NB4 (cell line): ENCODE measurements at regions not wholly inside any gene's neighbourhood (a gene's known extent, or its start where the extent isn't known, plus 50 kb on each side); places are given as distances from the start of the nearest gene placed in this dataset.
"Not testable (repeated sequence)": the region's sequence is repeated elsewhere in the genome, so short reads cannot be mapped to it uniquely, and the experiment has no call there.

Experiments
- DNase-seq: peaks from one replicate; pipeline ENCODE4 v3.0.0; 2010; ENCODE audit warnings: low read depth
- H3K4me3 ChIP-seq: one replicate; pipeline ENCODE4 v1.5.1; 2011; ENCODE audit warnings: mild to moderate bottlenecking, low read depth, low read length, moderate library complexity
- MYC ChIP-seq: IDR thresholded peaks from 2 replicates; pipeline ENCODE4 v1.6.1; 2011; ENCODE audit warnings: low read depth, low read length
- POLR2A ChIP-seq: IDR thresholded peaks from 2 replicates; pipeline ENCODE4 v1.6.1; 2011; ENCODE audit warnings: mild to moderate bottlenecking; ENCODE audit not compliant: insufficient read length; ENCODE audit errors: extremely low read depth
- TF ChIP-seq, protein P1 (sequence below): IDR thresholded peaks from one replicate; pipeline ENCODE4 v1.5.1; 2012; ENCODE audit warnings: low read depth, low read length
- TF ChIP-seq, protein P2 (sequence below): IDR thresholded peaks from 2 replicates; pipeline ENCODE4 v1.6.1; 2011; ENCODE audit warnings: low read depth, low read length

DNA sequence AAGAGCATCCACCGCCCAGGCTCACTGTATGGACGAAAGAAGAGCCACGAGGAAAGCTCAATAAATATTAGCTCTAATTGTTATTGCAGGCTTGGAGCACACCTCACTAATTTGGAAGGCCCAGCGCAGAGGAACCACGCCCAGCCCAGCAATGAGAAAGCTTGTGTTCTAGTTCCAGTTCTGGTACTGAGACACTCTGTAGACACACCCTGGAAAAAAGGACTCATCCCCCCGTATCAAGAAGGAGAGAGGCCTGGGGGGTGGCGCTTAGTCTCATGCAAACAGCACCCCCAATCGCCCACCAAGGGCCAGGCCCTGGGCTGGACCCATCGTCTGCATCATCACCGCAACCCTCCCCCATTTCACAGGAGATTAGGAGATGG lies 156.9 kb downstream of the BMP7 start:
- TF ChIP-seq POLR2A: no peak
- TF ChIP-seq, protein P1, sequence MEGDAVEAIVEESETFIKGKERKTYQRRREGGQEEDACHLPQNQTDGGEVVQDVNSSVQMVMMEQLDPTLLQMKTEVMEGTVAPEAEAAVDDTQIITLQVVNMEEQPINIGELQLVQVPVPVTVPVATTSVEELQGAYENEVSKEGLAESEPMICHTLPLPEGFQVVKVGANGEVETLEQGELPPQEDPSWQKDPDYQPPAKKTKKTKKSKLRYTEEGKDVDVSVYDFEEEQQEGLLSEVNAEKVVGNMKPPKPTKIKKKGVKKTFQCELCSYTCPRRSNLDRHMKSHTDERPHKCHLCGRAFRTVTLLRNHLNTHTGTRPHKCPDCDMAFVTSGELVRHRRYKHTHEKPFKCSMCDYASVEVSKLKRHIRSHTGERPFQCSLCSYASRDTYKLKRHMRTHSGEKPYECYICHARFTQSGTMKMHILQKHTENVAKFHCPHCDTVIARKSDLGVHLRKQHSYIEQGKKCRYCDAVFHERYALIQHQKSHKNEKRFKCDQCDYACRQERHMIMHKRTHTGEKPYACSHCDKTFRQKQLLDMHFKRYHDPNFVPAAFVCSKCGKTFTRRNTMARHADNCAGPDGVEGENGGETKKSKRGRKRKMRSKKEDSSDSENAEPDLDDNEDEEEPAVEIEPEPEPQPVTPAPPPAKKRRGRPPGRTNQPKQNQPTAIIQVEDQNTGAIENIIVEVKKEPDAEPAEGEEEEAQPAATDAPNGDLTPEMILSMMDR: no peak
- DNase-seq: no peak
- no peak overlapping the region for H3K4me3 ChIP-seq

DNA sequence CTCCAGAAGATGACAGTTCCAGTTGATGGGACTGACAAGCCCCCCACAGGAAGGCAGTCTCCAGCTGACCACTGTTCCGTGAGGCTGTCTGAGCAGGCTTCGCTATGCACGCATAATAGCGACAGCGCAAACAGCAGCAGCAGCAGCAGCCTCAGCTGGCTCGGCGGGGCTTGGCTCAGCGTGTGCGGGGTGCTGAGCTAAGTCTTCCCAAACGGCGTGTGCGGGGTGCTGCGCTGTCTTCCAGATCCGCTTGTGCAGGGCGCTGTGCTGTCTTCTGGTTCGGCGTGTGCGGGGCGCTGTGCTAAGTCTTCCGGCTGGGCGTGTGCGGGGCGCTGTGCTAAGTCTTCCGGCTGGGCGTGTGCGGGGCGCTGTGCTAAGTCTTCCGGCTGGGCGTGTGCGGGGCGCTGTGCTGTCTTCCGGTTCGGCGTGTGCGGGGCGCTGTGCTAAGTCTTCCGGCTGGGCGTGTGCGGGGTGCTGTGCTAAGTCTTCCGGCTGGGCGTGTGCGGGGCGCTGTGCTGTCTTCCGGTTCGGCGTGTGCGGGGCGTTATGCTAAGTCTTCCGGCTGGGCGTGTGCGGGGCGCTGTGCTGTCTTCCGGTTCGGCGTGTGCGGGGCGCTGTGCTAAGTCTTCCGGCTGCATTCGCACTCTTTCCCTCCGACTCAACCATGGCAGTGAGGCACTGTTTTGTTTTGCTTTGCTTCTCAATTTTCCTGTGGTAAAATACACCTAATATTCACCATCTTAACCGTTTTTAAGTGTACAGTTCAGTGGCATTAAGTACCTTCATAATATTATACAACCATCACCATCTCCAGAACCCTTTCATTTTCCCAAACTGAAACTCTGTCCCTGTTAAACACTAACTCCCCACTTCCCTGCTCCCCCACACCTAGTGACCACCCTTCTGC lies 156.1 kb downstream of the BMP7 start:
- not testable (repeated sequence) for H3K4me3 ChIP-seq, DNase-seq

DNA sequence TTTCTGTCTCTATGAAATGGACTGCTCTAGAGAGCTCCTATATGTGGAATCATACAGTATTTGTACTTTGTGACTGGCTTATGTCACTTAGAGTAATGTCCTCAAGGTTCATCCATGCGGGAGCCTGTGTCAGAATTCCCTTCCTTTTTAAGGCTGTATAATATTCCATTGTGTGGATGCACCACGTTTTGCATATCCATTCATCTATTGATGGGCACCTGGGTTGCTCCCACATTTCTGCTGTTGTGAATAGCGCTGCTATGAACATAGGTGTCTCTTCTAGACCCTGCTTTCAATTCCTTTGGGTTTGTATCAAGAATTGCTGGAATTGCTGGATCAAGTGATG lies 155.4 kb downstream of the BMP7 start:
- TF ChIP-seq, protein P1: no peak
- H3K4me3 ChIP-seq: no peak overlapping the region
- no peak for DNase-seq

DNA sequence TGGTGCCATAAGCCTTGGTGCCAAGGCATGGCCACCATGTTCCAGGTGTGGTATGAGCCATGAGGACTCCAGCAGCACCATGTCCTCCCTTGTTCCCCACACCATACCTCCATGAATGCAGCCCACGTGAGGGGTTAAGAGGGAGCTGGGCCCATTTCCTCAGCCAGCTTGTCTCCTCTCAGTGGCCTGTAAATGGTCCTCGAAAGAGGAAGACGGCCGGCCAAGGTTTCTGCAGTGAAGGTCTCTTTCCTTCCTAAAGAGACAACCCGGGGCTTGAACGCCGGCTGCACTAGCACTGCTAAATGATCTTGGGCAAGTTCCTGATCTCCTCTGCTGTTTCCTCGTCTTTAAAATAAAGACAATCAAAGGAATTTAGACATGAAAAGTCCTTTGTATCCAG lies 154.0 kb downstream of the BMP7 start:
- DNase-seq: no peak
- H3K4me3 ChIP-seq: no peak overlapping the region
- no peak for TF ChIP-seq MYC
- no peak for TF ChIP-seq POLR2A
- TF ChIP-seq, protein P2, sequence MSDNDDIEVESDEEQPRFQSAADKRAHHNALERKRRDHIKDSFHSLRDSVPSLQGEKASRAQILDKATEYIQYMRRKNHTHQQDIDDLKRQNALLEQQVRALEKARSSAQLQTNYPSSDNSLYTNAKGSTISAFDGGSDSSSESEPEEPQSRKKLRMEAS: no peak
- TF ChIP-seq, protein P1: no peak

DNA sequence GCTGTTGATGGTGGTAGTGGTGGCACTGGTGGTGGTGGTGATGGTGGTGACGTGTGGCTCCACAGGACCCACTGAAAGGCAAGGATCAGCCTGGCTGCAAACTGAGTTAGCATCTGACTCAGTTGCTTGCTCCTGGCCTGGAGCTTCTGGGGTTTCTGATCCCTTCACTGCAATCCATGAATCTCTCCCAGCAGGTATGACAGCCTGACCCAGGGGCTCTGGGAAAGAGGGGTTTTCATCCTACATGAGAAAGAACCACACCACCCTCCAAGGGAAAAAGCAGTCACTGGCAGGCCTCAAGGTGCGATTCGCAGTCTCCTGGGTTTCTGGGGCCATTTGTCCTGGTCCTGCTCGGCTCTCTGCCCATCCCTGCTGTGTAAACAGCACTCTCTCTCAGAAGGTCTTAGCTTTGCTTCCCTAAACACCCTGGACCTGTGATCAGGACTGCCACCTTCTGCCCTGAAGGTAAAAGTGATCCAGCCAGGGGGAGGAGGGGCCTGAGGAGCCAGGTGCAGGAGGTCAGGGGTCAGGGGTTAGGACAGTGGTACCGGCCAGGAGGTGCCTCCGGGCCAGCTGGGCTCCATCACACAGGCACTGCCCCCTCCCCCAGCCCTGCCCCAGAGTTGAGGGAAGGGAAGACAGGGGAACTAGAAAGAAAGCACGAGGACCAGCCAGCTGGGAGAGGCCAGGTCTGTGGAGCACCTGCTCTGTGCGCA lies 152.0 kb downstream of the BMP7 start:
- no peak for DNase-seq
- no peak for TF ChIP-seq MYC
- TF ChIP-seq, protein P1: no peak
- TF ChIP-seq, protein P2: no peak
- no peak for TF ChIP-seq POLR2A
- no peak overlapping the region for H3K4me3 ChIP-seq

DNA sequence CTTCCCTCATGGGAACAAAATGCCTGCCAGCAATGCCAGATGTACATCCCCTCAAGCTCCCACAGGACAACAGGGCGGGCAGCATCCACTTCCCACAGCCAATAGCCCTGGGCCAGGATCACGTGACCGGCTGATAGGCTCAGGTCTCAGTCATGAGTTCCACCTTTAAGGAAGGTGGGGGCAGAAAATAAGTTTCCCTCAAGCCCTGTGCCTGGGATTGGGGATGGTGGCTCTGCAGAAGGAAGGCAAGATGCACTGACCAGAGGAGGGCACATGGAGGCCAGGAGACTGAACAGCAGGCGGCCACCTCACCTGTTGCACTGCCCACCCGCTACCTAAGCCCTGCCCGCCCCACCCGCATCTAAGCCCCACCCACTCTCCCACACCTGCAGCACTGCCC lies 149.1 kb downstream of the BMP7 start:
- H3K4me3 ChIP-seq: no peak overlapping the region
- TF ChIP-seq MYC: no peak
- no peak for TF ChIP-seq POLR2A
- TF ChIP-seq, protein P1: no peak
- TF ChIP-seq, protein P2: no peak
- DNase-seq: no peak
